ENCODE measurements at regions not wholly inside any gene's neighbourhood (a gene's known extent, or its start where the extent isn't known, plus 50 kb on each side); places are given as distances from the start of the nearest gene placed in this dataset.
"Not testable (repeated sequence)": the region's sequence is repeated elsewhere in the genome, so short reads cannot be mapped to it uniquely, and the experiment has no call there.

DNA sequence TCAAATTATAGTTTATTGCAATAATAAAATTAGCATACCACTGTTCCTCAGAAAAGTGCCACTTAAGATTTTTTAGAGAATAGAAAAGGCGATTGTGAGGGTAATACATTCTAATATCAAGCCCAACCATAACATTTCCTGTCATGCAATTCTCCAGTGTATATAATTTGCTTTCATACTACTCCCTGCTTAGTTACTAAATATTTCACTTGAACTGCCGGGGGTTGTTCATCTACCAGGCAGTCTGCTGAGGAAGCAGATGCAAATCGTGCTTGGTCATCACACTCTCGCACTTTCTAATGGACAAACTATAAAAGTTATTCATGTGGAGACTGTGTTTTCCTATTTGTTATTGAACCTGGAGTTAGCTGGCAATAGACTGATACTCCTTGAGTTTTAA, 645.6 kb upstream of the CBLB start:
- no peak for DNase-seq (ENCODE audit: low spot score)
- Histone ChIP-seq H3K4me3 (no peak overlapping the region), H3K27ac (no peak overlapping the region)
- TF ChIP-seq, protein P1, sequence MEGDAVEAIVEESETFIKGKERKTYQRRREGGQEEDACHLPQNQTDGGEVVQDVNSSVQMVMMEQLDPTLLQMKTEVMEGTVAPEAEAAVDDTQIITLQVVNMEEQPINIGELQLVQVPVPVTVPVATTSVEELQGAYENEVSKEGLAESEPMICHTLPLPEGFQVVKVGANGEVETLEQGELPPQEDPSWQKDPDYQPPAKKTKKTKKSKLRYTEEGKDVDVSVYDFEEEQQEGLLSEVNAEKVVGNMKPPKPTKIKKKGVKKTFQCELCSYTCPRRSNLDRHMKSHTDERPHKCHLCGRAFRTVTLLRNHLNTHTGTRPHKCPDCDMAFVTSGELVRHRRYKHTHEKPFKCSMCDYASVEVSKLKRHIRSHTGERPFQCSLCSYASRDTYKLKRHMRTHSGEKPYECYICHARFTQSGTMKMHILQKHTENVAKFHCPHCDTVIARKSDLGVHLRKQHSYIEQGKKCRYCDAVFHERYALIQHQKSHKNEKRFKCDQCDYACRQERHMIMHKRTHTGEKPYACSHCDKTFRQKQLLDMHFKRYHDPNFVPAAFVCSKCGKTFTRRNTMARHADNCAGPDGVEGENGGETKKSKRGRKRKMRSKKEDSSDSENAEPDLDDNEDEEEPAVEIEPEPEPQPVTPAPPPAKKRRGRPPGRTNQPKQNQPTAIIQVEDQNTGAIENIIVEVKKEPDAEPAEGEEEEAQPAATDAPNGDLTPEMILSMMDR (IDR thresholded peaks at IDR 0.05), result no peak

DNA sequence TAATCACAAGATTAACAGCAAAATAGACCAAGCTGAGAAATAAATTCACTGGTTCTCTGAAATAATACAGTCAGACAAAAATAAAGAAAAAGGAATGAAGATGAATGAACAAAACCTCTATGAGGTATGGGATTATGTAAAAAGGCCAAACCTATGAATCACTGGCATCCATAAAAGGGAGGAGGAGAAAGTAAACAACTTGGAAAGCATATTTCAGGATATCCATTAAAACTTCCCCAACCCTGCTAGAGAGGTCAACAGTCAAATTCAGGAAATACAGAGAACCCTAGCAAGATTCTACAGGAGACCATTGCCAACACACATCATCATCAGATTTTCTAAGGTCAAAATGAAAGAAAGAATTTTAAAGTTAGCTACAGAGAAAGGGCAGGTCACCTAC, 649.7 kb upstream of the CBLB start:
- TF ChIP-seq, protein P1 (IDR thresholded peaks at IDR 0.05), result no peak
- no peak for DNase-seq (ENCODE audit: low spot score)
- Histone ChIP-seq H3K4me3 (no peak overlapping the region), H3K27ac (no peak overlapping the region)

DNA sequence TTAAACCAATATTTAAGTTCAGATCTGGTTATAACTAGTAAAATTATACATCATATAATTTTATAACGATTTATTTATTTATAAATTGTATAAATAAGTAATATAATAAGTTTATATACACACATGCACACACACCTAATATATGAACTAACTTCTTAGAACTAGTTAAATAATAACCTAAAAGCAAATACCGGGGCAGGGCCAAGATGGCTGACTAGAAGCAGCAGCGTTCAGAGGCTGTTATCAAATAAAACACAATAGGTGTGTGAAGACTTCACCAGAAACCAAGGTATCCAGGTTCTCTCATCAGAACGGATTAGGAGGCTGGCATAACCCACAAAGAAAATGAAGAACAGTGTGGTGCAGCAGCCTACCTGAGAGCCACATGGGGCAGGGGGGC, 653.6 kb upstream of the CBLB start:
- no peak overlapping the region for H3K27ac ChIP-seq
- TF ChIP-seq, protein P1 (IDR thresholded peaks at IDR 0.05), result no peak
- no peak overlapping the region for H3K4me3 ChIP-seq
- no peak for DNase-seq (ENCODE audit: low spot score)

DNA sequence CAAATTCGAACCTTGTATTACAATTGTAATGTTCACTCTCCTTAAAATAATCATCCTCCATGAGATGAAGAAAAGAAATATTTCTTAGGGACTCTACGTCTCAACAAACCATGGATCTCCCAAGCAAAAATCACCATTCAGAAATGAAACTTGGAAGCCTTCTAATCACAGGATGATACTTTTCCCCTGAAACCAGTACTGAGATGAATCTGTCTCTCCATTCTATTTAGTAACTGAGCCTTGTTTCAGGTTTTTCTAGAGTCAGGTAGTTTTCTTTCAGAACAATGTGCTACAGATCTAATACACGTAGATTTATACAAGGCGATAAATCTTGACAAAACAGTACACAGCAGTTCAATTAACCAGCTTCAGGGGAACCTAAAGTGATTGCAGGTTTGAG, 660.1 kb upstream of the CBLB start:
- TF ChIP-seq, protein P1 (IDR thresholded peaks at IDR 0.05), result no peak
- no peak overlapping the region for H3K4me3 ChIP-seq
- H3K27ac ChIP-seq, result no peak overlapping the region
- DNase-seq (ENCODE audit: low spot score), result no peak

DNA sequence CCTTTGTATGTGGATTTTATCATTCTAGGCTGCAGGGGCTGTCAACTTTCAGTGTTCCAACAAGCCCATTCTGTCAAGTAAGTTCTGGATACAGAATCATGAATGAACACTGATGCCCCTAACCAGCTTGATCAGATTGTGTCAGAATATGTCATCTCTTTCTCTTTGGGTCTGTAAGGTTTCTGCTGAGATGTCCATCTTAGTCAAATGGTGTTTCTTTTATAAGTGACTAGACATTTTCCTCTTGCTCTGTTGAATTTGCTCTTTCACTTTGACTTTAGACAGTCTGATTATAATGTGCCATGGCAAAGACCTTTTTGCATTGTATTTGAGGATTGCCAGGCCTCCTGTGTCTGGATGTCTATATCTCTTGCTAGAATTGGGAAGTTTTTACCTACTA, 660.9 kb upstream of the CBLB start:
- TF ChIP-seq, protein P1 (IDR thresholded peaks at IDR 0.05), result no peak
- Histone ChIP-seq H3K27ac (no peak overlapping the region), H3K4me3 (no peak overlapping the region)
- no peak for DNase-seq (ENCODE audit: low spot score)

DNA sequence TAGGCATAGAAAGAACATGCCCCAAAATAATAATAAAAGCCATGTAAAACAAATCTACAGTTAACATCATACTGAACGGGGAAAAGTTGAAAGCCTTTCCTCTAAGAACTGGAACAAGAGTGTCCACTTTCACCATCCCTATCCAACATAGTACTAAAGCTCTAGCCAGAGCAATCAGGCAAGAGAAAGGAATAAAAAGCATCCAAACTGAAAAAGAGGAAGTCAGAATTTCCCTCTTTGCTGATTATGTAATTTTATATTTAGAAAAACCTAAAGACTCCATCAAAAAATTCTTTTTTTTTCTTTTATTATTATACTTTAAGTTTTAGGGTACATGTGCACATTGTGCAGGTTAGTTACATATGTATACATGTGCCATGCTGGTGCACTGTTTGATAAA, 661.6 kb upstream of the CBLB start:
- H3K27ac ChIP-seq, result no peak overlapping the region
- DNase-seq (ENCODE audit: low spot score), result no peak
- H3K4me3 ChIP-seq, result no peak overlapping the region
- TF ChIP-seq, protein P1 (IDR thresholded peaks at IDR 0.05), result no peak

DNA sequence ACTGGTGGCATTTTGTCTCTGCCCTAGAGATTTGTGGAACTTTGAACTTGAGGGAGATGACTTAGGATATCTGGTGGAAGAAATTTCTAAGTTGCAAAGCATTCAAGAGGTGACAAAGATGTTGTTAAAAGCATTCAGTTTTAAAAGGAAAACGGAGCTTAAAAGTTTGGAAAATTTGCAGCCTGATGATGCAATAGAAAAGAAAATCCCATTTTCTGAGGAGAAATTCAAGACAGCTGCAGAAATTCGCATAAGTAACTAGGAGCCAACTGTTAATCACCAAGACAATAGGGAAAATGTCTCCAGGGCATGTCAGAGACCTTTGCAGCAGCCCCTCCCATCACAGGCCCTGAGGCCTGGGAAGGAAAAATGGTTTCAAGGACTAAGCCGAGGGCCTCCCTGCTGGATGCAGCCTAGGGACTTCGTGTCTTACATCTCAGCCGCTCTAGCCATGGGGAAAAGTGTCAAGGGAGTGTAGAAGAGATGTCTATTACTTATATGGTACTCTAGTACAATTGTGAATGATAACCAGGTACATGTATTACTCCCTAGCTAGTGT, 663.0 kb upstream of the CBLB start:
- H3K4me3 ChIP-seq; H3K27ac ChIP-seq; DNase-seq (ENCODE audit: low spot score): not testable (repeated sequence)
